Upper lobe of right lung (tissue), 1 donor: ENCODE measurements at regions not wholly inside any gene's neighbourhood (a gene's known extent, or its start where the extent isn't known, plus 50 kb on each side); places are given as distances from the start of the nearest gene placed in this dataset.

Experiments used
- ATAC-seq: fragments of 200-7000 bp; cut with Tn5 transposase; one replicate; pipeline ENCODE4 v1.9.1; 2020; ENCODE audit warnings: mild to moderate bottlenecking, moderate library complexity
- DNase-seq: peaks from one replicate; pipeline ENCODE4 v3.0.0-alpha.2; 2020
- H3K27ac ChIP-seq: fragments of 200-600 bp; one replicate; pipeline ENCODE4 v1.8.0; 2022
- H3K27me3 ChIP-seq: fragments of 200-600 bp; one replicate; pipeline ENCODE4 v1.8.0; 2022; ENCODE audit warnings: mild to moderate bottlenecking
- H3K36me3 ChIP-seq: fragments of 200-600 bp; one replicate; pipeline ENCODE4 v1.8.0; 2022
- H3K4me1 ChIP-seq: fragments of 200-600 bp; one replicate; pipeline ENCODE4 v1.8.0; 2022
- H3K4me3 ChIP-seq: fragments of 200-600 bp; one replicate; pipeline ENCODE4 v1.8.0; 2022; ENCODE audit warnings: mild to moderate bottlenecking
- H3K9me3 ChIP-seq: fragments of 200-600 bp; one replicate; pipeline ENCODE4 v1.8.0; 2022
- CTCF ChIP-seq: fragments of 200-600 bp; IDR thresholded peaks from one replicate; pipeline ENCODE4 v1.8.0; 2022; ENCODE audit warnings: antibody characterized with exemption
- intact Hi-C: fragments of 100-400 bp; cut with DNase I; formaldehyde crosslinking; loops from one replicate; pipeline ENCODE4 v1.11.0; 2022
- donor health status: DM: no; HTN: yes; CAD: no; lungs with severe emphysema.

DNA sequence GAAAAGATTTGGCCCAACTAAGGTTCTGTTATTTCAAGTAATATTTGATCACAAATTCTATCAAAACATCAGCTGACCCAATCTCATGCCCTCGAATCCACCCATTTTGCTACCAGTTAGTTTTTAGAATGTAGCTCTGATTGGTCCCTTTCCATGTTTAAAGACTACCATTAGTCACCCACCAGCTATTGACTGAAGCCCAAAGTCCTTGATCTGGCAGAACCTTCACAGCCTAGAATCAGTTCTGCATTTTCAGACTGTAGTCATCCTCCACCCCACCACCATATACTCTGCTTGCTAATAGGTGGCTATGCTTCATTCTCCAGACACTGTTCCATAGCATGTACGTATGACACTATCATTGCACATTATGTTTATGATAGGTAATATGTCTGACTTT is 182.2 kb upstream of the TARS1 start:
- Histone ChIP-seq H3K4me3 (no peak overlapping the region), H3K4me1 (no peaks in the 10 kb centered on the region), H3K27me3 (no peaks in the 10 kb centered on the region), H3K27ac (no peak overlapping the region), H3K9me3 (no peaks in the 10 kb centered on the region), H3K36me3 (no peaks in the 10 kb centered on the region)
- TF ChIP-seq CTCF: no peak
- no peak for ATAC-seq
- intact Hi-C loops: no loop called here
- no peak for DNase-seq

- Histone ChIP-seq H3K27ac (no peak overlapping the region), H3K9me3 (no peaks in the 10 kb centered on the region), H3K27me3 (no peaks in the 10 kb centered on the region), H3K4me1 (no peaks in the 10 kb centered on the region), H3K4me3 (no peak overlapping the region), H3K36me3 (no peaks in the 10 kb centered on the region)
- TF ChIP-seq CTCF: no peak
- intact Hi-C loops: no loop called here
- DNase-seq (no peak), ATAC-seq (no peak)
Observed at GRCh38 chr5:33260098-33260497, 180.7 kb upstream of the TARS1 start.

- Histone ChIP-seq H3K4me3 (no peak overlapping the region), H3K4me1 (no peaks in the 10 kb centered on the region), H3K27me3 (no peaks in the 10 kb centered on the region), H3K27ac (no peak overlapping the region), H3K36me3 (no peaks in the 10 kb centered on the region), H3K9me3 (no peaks in the 10 kb centered on the region)
- TF ChIP-seq CTCF: no peak
- intact Hi-C loops: no loop called here
- DNase-seq: no peak
- no peak for ATAC-seq
Observed at GRCh38 chr5:33261305-33261704, 179.5 kb upstream of the TARS1 start.

DNA sequence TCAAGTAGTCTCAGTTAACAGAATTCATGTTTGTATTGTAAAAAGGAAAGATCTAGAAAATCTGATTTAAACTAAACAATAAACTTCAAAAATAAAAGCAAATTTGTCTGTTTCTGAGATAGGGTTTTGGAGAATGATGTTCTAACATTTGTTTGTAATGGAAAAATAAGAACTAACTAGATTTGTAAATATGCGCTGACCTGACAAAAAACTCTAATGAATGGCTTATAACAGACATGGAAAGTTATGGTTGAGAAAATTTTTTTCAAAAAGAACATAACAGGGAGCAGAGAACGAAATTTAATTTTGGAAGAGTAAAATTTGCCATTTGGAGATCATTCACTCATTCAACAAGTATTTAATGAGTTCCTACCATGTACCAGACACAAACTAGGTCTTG is 179.0 kb upstream of the TARS1 start:
- no peak for TF ChIP-seq CTCF
- ATAC-seq: no peak
- intact Hi-C loops: no loop called here

GRCh38 chr5:33267801-33268200 is 173.0 kb upstream of the TARS1 start:
- DNase-seq: no peak
- ATAC-seq: no peak
- H3K27ac ChIP-seq: no peak overlapping the region
- intact Hi-C loops: no loop called here
- no peak for TF ChIP-seq CTCF
- H3K27me3 ChIP-seq: no peaks in the 10 kb centered on the region
- no peaks in the 10 kb centered on the region for H3K9me3 ChIP-seq
- no peaks in the 10 kb centered on the region for H3K36me3 ChIP-seq
- no peak overlapping the region for H3K4me3 ChIP-seq
- H3K4me1 ChIP-seq: no peaks in the 10 kb centered on the region

More for the DNA sequence above, 179.0 kb upstream of the TARS1 start:
- H3K9me3 ChIP-seq: no peaks in the 10 kb centered on the region
- no peak overlapping the region for H3K4me3 ChIP-seq
- H3K4me1 ChIP-seq: no peaks in the 10 kb centered on the region
- no peak overlapping the region for H3K27ac ChIP-seq
- no peaks in the 10 kb centered on the region for H3K36me3 ChIP-seq
- no peak for DNase-seq
- no peaks in the 10 kb centered on the region for H3K27me3 ChIP-seq

- Histone ChIP-seq H3K9me3 (no peaks in the 10 kb centered on the region), H3K27me3 (no peaks in the 10 kb centered on the region), H3K36me3 (no peaks in the 10 kb centered on the region), H3K4me1 (no peaks in the 10 kb centered on the region), H3K4me3 (no peak overlapping the region), H3K27ac (no peak overlapping the region)
- intact Hi-C loops: no loop called here
- TF ChIP-seq CTCF: no peak
- ATAC-seq (no peak), DNase-seq (no peak)
Observed at GRCh38 chr5:33268374-33268773, 172.4 kb upstream of the TARS1 start.
